MCF 10A (cell line): ENCODE measurements at regions not wholly inside any gene's neighbourhood (a gene's known extent, or its start where the extent isn't known, plus 50 kb on each side); places are given as distances from the start of the nearest gene placed in this dataset.
"Not testable (repeated sequence)": the region's sequence is repeated elsewhere in the genome, so short reads cannot be mapped to it uniquely, and the experiment has no call there.

Source experiments
- BruUV-seq: library from RNA; stranded (reverse); fragments of 400-500 nt; replicated peaks from 2 replicates; lab custom pipeline; 2021; lab: Mats Ljungman, UMichigan
- CTCF ChIA-PET: fragments of 300-600 bp; sonication (Branson Sonifier 250); formaldehyde crosslinking; extraction: SDS; loops from one replicate; lab custom pipeline; 2021; ENCODE audit warnings: antibody characterized with exemption, inconsistent platforms; lab: Yijun Ruan, JAX
- POLR2A ChIA-PET: fragments of 300-600, 350-650 bp; sonication (Branson Sonifier 250); formaldehyde crosslinking; extraction: SDS; loops from one replicate; lab custom pipeline; 2020; ENCODE audit warnings: antibody characterized with exemption, inconsistent platforms; lab: Yijun Ruan, JAX
- DNase-seq: peaks from one replicate; pipeline ENCODE4 v3.0.0-alpha.2; 2018; ENCODE audit not compliant: unreplicated experiment
- H3K27ac Mint-ChIP-seq: one replicate; pipeline ENCODE4 v1.8.0; 2022; ENCODE audit warnings: mild to moderate bottlenecking, low read depth, mixed read lengths; ENCODE audit not compliant: unreplicated experiment
- H3K27me3 Mint-ChIP-seq: one replicate; pipeline ENCODE4 v1.8.0; 2022; ENCODE audit warnings: mixed read lengths; ENCODE audit not compliant: insufficient read depth, unreplicated experiment
- H3K36me3 Mint-ChIP-seq: one replicate; pipeline ENCODE4 v1.8.0; 2022; ENCODE audit warnings: mild to moderate bottlenecking, moderate library complexity, mixed read lengths; ENCODE audit not compliant: insufficient read depth, unreplicated experiment
- H3K4me1 Mint-ChIP-seq: one replicate; pipeline ENCODE4 v1.8.0; 2022; ENCODE audit warnings: mixed read lengths; ENCODE audit not compliant: insufficient read depth, unreplicated experiment
- H3K4me3 Mint-ChIP-seq: one replicate; pipeline ENCODE4 v1.8.0; 2022; ENCODE audit warnings: mild to moderate bottlenecking, moderate library complexity, mixed read lengths; ENCODE audit not compliant: unreplicated experiment
- H3K9me3 Mint-ChIP-seq: one replicate; pipeline ENCODE4 v1.8.0; 2022; ENCODE audit warnings: mixed read lengths; ENCODE audit not compliant: unreplicated experiment
- intact Hi-C: fragments of 100-400 bp; cut with micrococcal nuclease; formaldehyde crosslinking; loops from 2 replicates; pipeline ENCODE4 v1.14.1; 2022
- TF ChIP-seq, protein P1 (sequence below): fragments of 200-600 bp; IDR thresholded peaks from one replicate; pipeline ENCODE4 v1.8.0; 2022; ENCODE audit warnings: antibody characterized with exemption, mild to moderate bottlenecking; ENCODE audit not compliant: unreplicated experiment

DNA sequence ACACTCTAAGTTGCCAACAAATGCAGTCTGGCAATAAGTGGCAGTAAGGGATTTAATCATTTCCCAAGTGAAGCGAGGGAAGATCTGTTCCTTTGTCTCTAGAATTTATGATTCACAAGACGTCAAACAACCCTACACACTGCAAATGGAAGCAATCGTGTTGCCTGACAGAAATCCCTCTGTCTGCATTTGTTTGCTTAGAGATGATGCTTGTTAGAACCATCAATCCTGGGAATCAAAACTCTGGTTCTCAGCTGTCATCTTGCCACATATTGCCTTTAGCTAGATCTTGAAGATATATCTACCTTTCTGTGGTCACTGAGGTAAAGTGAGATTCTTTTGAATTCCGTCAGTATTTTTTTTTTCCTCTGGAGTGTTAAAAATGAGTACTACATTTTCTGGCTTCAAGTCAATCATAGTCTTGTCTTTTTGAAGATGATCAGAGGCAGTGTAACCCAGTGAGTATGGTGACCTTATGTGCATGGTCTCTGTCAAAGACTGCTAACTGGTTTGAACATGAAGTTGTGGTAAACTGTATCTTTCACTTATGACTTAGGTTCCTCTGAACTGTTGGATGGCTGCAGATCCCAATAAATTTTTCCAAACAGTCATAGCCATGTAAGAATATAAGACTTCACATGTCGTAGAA lies 106.4 kb upstream of the STARD4 start:
- intact Hi-C loops = loop anchor here (10.0 kb wide), 1 partner anchor 526 kb away; no protein-coding TSS in a partner anchor
- CTCF ChIA-PET = no interaction called here
- H3K27me3 Mint-ChIP-seq = no peaks in the 10 kb centered on the region
- H3K4me1 Mint-ChIP-seq = no peaks in the 10 kb centered on the region
- DNase-seq = no peak
- H3K27ac Mint-ChIP-seq = no peak overlapping the region
- no TSS peak for BruUV-seq
- H3K9me3 Mint-ChIP-seq = no peaks in the 10 kb centered on the region
- TF ChIP-seq, protein P1, sequence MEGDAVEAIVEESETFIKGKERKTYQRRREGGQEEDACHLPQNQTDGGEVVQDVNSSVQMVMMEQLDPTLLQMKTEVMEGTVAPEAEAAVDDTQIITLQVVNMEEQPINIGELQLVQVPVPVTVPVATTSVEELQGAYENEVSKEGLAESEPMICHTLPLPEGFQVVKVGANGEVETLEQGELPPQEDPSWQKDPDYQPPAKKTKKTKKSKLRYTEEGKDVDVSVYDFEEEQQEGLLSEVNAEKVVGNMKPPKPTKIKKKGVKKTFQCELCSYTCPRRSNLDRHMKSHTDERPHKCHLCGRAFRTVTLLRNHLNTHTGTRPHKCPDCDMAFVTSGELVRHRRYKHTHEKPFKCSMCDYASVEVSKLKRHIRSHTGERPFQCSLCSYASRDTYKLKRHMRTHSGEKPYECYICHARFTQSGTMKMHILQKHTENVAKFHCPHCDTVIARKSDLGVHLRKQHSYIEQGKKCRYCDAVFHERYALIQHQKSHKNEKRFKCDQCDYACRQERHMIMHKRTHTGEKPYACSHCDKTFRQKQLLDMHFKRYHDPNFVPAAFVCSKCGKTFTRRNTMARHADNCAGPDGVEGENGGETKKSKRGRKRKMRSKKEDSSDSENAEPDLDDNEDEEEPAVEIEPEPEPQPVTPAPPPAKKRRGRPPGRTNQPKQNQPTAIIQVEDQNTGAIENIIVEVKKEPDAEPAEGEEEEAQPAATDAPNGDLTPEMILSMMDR = no peak
- POLR2A ChIA-PET = no interaction called here
- H3K36me3 Mint-ChIP-seq = no peaks in the 10 kb centered on the region
- H3K4me3 Mint-ChIP-seq = no peak overlapping the region

DNA sequence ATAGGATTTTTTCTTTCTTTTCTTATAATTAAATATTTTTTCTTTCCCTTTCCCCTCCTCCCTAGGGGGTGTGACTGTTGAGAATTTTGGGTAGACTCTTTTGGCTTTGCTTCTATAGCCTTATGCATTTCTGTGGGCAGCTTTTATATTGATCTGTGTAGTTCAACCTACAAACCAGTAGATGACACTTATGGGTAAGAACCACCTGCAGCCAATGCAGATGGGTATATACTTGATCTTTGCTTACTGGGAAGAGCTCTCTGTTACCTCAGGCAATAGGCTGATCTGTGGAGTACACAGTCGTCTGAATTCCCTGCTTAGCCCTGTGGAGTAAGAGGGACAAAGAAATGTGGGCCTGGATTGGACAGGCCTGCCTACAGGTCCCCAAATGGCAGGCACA lies 102.7 kb upstream of the STARD4 start:
- CTCF ChIA-PET = interaction anchor here (0.6 kb wide), 2 partner anchors 113 to 142 kb away, joined by 3 read pairs; partner anchors contain the start of gene NREP
- no peak overlapping the region for H3K27ac Mint-ChIP-seq
- H3K4me1 Mint-ChIP-seq = no peaks in the 10 kb centered on the region
- no TSS peak for BruUV-seq
- no peak overlapping the region for H3K4me3 Mint-ChIP-seq
- TF ChIP-seq, protein P1 = no peak
- H3K27me3 Mint-ChIP-seq = no peaks in the 10 kb centered on the region
- POLR2A ChIA-PET = no interaction called here
- no peaks in the 10 kb centered on the region for H3K9me3 Mint-ChIP-seq
- no peak for DNase-seq
- H3K36me3 Mint-ChIP-seq = no peaks in the 10 kb centered on the region
- intact Hi-C loops = loop anchor here (10.0 kb wide), 1 partner anchor 530 kb away; no protein-coding TSS in a partner anchor

DNA sequence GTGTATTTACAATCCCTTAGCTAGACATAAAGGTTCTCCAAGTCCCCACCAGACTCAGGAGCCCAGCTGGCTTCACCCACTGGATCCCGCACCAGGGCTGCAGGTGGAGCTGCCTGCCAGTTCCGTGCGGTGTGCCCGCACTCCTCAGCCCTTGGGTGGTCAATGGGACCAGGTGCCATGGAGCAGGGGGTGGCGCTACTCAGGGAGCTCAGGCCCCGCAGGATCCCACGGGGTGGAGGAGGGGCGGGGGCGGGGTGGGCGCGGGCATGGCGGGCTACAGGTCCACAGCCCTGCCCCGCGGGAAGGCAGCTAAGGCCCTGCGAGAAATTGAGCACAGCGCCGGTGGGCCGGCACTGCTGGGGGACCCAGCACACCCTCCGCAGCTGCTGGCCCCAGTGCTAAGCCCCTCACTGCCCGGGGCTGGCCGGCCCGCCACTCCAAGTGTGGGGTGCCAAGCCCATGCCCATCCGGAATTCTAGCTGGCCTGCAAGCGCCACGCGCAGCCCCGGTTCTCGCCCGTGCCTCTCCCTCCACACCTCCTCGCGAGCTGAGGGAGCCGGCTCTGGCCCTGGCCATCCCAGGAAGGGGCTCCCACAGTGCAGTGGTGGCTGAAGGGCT lies 99.8 kb upstream of the STARD4 start:
- POLR2A ChIA-PET, H3K4me3 Mint-ChIP-seq, H3K27ac Mint-ChIP-seq, H3K36me3 Mint-ChIP-seq, BruUV-seq, H3K4me1 Mint-ChIP-seq, H3K27me3 Mint-ChIP-seq, DNase-seq, H3K9me3 Mint-ChIP-seq: not testable (repeated sequence)
- intact Hi-C loops = loop anchor here (10.0 kb wide), 1 partner anchor 533 kb away; no protein-coding TSS in a partner anchor
- CTCF ChIA-PET = interaction anchor here (0.6 kb wide), 1 partner anchor 81 kb away, joined by 4 read pairs; no protein-coding TSS in a partner anchor

DNA sequence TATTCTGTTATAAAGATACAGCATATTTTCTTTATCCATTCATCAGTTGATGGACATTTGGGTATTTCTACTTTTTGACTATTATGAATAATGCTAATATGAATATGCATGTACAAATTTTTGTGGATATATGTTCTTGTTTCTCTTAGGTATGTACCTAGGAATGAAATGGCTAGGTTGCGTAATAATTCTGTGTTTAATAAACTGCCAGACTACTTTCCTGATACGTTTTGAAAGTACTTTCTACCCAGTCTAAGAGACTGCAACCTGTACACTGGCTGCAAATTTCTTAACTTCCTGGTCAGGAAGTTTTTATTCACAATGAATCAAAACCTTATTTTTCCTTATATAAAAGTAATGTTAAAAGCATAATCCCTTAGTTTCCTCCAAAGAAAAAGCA lies 93.9 kb upstream of the STARD4 start:
- no TSS peak for BruUV-seq
- intact Hi-C loops = no loop called here
- no peaks in the 10 kb centered on the region for H3K36me3 Mint-ChIP-seq
- CTCF ChIA-PET = interaction anchor here (0.6 to 1.0 kb wide), 2 partner anchors 55 to 499 kb away, joined by 3 read pairs; no protein-coding TSS in a partner anchor
- POLR2A ChIA-PET = no interaction called here
- no peaks in the 10 kb centered on the region for H3K27me3 Mint-ChIP-seq
- TF ChIP-seq, protein P1 = no peak
- no peak overlapping the region for H3K27ac Mint-ChIP-seq
- H3K4me3 Mint-ChIP-seq = no peak overlapping the region
- H3K4me1 Mint-ChIP-seq = no peaks in the 10 kb centered on the region
- DNase-seq = no peak
- no peaks in the 10 kb centered on the region for H3K9me3 Mint-ChIP-seq
